DND-41 (cell line): ENCODE measurements at regions not wholly inside any gene's neighbourhood (a gene's known extent, or its start where the extent isn't known, plus 50 kb on each side); places are given as distances from the start of the nearest gene placed in this dataset.

Source experiments
- EZH2 ChIP-seq: IDR thresholded peaks from 3 replicates; pipeline ENCODE4 v1.6.1; 2012; ENCODE audit warnings: borderline replicate concordance, low read depth, mild to moderate bottlenecking, moderate library complexity, low read length, inconsistent platforms; ENCODE audit not compliant: severe bottlenecking
- TF ChIP-seq, protein P1 (sequence below): IDR thresholded peaks from 2 replicates; pipeline ENCODE4 v1.5.1; 2012; ENCODE audit warnings: borderline replicate concordance, low read length, moderate library complexity, mild to moderate bottlenecking; ENCODE audit not compliant: poor library complexity, severe bottlenecking; ENCODE audit errors: extremely low read depth

DNA sequence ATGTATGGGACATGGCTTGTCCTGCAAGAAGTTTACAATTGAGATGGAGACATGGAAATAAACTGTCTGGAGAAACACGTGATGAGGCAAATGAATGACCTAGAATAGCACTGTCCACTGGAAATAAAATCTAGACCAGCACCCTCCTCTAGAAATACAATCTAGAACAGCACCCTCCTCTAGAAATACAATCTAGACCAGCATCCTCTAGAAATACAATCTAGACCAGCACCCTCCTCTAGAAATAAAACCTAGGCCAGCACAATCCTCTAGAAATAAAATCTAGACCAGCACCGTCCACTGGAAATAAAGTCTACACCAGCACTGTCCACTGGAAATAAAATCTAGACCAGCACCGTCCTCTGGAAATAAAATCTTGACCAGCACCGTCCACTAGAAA lies 69.2 kb upstream of the RFLNA start:
- TF ChIP-seq, protein P1, sequence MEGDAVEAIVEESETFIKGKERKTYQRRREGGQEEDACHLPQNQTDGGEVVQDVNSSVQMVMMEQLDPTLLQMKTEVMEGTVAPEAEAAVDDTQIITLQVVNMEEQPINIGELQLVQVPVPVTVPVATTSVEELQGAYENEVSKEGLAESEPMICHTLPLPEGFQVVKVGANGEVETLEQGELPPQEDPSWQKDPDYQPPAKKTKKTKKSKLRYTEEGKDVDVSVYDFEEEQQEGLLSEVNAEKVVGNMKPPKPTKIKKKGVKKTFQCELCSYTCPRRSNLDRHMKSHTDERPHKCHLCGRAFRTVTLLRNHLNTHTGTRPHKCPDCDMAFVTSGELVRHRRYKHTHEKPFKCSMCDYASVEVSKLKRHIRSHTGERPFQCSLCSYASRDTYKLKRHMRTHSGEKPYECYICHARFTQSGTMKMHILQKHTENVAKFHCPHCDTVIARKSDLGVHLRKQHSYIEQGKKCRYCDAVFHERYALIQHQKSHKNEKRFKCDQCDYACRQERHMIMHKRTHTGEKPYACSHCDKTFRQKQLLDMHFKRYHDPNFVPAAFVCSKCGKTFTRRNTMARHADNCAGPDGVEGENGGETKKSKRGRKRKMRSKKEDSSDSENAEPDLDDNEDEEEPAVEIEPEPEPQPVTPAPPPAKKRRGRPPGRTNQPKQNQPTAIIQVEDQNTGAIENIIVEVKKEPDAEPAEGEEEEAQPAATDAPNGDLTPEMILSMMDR: no peak
- TF ChIP-seq EZH2: no peak
